GM18909 (cell line): ENCODE measurements at regions not wholly inside any gene's neighbourhood (a gene's known extent, or its start where the extent isn't known, plus 50 kb on each side); places are given as distances from the start of the nearest gene placed in this dataset.

Experiments used
- ATAC-seq: cut with Tn5 transposase; IDR thresholded peaks from one replicate; pipeline ENCODE4 v1.9.1; 2021; ENCODE audit warnings: mild to moderate bottlenecking; ENCODE audit not compliant: unreplicated experiment, poor library complexity

- no peak for ATAC-seq
Observed at GRCh38 chr7:85619236-85619635, 432.4 kb upstream of the SEMA3D start.

- no peak for ATAC-seq
Observed at GRCh38 chr7:85614684-85615083, 427.8 kb upstream of the SEMA3D start.

GRCh38 chr7:85612514-85612913 lies 425.7 kb upstream of the SEMA3D start:
- ATAC-seq = no peak

GRCh38 chr7:85608804-85609203 lies 421.9 kb upstream of the SEMA3D start:
- ATAC-seq = no peak

- no peak for ATAC-seq
Observed at GRCh38 chr7:85602196-85602595, 415.3 kb upstream of the SEMA3D start.

GRCh38 chr7:85600395-85600794 lies 413.5 kb upstream of the SEMA3D start:
- no peak for ATAC-seq

- no peak for ATAC-seq
Observed at GRCh38 chr7:85596827-85597226, 410.0 kb upstream of the SEMA3D start.

- ATAC-seq = no peak
Observed at GRCh38 chr7:85595750-85596178, 408.9 kb upstream of the SEMA3D start.

GRCh38 chr7:85593355-85593754 lies 406.5 kb upstream of the SEMA3D start:
- ATAC-seq = no peak

GRCh38 chr7:85587785-85588184 lies 400.9 kb upstream of the SEMA3D start:
- no peak for ATAC-seq

GRCh38 chr7:85586091-85586490 lies 399.2 kb upstream of the SEMA3D start:
- ATAC-seq = no peak

- ATAC-seq = no peak
Observed at GRCh38 chr7:85583131-85583953, 396.5 kb upstream of the SEMA3D start.

GRCh38 chr7:85573844-85574243 lies 387.0 kb upstream of the SEMA3D start:
- ATAC-seq = no peak

- ATAC-seq = no peak
Observed at GRCh38 chr7:85573346-85573745, 386.5 kb upstream of the SEMA3D start.

GRCh38 chr7:85570898-85571297 lies 384.0 kb upstream of the SEMA3D start:
- ATAC-seq = no peak

GRCh38 chr7:85567983-85568382 lies 381.1 kb upstream of the SEMA3D start:
- ATAC-seq = peak; percentile 71

- ATAC-seq = no peak
Observed at GRCh38 chr7:85566095-85566794, 379.4 kb upstream of the SEMA3D start.

- no peak for ATAC-seq
Observed at GRCh38 chr7:85565276-85565675, 378.4 kb upstream of the SEMA3D start.

- no peak for ATAC-seq
Observed at GRCh38 chr7:85564861-85565260, 378.0 kb upstream of the SEMA3D start.

- ATAC-seq = no peak
Observed at GRCh38 chr7:85561706-85562105, 374.9 kb upstream of the SEMA3D start.

- peak; percentile 81 for ATAC-seq
Observed at GRCh38 chr7:85554236-85555178, 367.7 kb upstream of the SEMA3D start.
